C4-2B (cell line): ENCODE measurements at regions not wholly inside any gene's neighbourhood (a gene's known extent, or its start where the extent isn't known, plus 50 kb on each side); places are given as distances from the start of the nearest gene placed in this dataset.
"Not testable (repeated sequence)": the region's sequence is repeated elsewhere in the genome, so short reads cannot be mapped to it uniquely, and the experiment has no call there.

ENCODE experiments used
- H3K27ac ChIP-seq: fragments of 450-650 bp; 2 replicates; pipeline ENCODE4 v1.5.1; 2017
- ZFX ChIP-seq: fragments of 450-650 bp; IDR thresholded peaks from 2 replicates; pipeline ENCODE4 v1.6.1; 2017
- TF ChIP-seq, protein P1 (sequence below): fragments of 450-650 bp; conservative IDR thresholded peaks from 2 replicates; pipeline ENCODE4 v1.5.1; 2017; ENCODE audit warnings: mild to moderate bottlenecking

DNA sequence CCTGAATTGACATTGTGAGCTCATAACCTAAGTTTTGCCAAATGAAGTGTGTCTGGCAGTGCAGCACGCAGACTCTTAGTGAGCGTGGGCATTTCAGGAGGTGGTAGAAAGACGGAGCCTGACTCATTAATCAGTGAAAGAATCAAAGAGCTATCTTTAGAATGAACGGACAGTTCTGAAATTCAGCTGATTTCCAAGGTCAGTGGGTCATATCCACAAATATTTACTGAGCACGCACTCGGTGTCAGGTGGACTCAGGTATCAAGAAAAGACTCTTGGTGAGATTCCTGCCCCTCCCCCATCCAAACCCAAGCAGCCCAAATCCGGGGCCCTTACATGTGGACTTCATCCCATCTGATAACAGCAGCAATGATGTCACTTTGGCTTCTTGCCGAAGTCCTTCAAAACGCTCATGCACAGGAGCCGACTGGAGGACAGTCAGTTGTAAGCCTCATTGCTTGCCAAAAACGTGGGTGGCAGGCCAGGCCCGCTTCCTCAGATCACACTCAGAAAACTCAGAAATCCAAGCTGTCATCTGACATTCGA is 185.8 kb downstream of the HS3ST3A1 start:
- H3K27ac ChIP-seq = peak overlapping the region; percentile 44
- no peak for TF ChIP-seq ZFX

DNA sequence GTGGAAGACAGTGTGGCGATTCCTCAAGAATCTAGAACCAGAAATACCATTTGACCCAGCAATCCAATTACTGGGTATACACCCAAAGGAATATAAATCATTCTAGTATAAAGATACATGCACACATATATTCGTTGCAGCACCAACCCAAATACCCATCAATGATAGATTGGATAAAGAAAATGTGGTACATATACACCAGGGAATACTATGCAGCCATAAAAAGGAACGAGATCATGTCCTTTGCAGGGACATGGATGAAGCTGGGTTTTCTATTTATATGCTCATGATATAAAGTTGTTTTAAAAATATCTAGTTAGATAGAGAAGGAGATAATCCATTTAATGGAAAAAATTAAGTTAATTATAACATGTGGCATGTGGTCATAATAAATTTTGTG is 186.5 kb downstream of the HS3ST3A1 start:
- H3K27ac ChIP-seq = not testable (repeated sequence)

DNA sequence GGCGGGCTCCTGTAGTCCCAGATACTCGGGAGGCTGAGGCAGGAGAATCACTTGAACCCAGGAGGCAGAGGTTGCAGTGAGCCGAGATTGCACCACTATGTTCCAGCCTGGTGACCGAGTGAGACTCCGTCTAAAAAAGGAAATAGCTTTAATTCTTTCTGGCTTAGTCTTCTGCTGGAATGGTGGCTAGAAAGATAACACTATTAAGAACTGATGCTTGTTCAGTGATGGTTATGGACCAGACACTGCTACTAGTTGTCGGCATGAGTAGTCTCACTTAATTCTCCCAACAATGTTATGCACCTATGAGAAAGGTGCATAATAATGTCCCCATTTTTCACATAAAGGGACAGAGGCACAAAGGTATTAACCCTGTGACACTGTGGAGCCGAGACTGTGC is 188.7 kb downstream of the HS3ST3A1 start:
- TF ChIP-seq ZFX = no peak
- TF ChIP-seq, protein P1, sequence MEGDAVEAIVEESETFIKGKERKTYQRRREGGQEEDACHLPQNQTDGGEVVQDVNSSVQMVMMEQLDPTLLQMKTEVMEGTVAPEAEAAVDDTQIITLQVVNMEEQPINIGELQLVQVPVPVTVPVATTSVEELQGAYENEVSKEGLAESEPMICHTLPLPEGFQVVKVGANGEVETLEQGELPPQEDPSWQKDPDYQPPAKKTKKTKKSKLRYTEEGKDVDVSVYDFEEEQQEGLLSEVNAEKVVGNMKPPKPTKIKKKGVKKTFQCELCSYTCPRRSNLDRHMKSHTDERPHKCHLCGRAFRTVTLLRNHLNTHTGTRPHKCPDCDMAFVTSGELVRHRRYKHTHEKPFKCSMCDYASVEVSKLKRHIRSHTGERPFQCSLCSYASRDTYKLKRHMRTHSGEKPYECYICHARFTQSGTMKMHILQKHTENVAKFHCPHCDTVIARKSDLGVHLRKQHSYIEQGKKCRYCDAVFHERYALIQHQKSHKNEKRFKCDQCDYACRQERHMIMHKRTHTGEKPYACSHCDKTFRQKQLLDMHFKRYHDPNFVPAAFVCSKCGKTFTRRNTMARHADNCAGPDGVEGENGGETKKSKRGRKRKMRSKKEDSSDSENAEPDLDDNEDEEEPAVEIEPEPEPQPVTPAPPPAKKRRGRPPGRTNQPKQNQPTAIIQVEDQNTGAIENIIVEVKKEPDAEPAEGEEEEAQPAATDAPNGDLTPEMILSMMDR = no peak
- no peak overlapping the region for H3K27ac ChIP-seq

DNA sequence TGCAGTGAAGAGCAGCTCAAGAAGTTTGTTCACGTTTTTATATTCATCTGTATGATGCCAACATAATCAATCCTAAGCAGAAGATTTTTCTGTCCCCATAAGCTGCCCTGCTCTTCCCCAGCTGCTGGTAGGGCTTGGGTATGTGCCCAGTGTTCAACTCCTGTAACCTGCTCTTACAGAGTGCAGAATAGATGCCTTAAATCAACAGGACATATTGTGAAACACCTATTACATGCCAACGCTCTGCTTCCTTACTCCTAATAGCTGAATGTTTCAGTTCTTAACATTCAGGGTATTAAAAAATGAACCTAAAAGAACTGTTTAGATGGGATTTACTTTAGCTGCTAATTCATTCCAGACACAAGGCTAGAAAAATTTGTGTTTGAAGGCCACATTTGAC is 190.9 kb downstream of the HS3ST3A1 start:
- TF ChIP-seq, protein P1 = no peak
- TF ChIP-seq ZFX = no peak
- no peak overlapping the region for H3K27ac ChIP-seq

DNA sequence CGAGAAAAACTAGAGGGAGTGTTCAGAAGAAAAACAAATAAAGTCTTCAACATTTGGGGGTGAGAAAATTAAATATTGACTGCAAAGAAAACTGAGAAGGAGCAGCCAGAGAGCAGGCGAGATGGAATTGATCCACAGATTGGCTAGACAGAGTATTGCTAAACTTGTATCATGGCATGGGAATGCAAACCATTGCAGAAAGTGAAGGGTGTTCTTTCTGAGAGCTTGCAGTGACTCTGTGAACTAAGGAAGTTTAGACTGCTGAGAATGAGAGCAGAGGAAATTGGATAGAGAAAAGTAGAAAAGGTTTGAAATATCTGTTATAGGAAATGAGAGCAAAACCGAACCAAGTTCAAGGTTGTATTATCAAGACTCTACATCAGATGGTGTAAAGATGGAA is 191.5 kb downstream of the HS3ST3A1 start:
- TF ChIP-seq ZFX = no peak
- TF ChIP-seq, protein P1 = no peak
- no peak overlapping the region for H3K27ac ChIP-seq

DNA sequence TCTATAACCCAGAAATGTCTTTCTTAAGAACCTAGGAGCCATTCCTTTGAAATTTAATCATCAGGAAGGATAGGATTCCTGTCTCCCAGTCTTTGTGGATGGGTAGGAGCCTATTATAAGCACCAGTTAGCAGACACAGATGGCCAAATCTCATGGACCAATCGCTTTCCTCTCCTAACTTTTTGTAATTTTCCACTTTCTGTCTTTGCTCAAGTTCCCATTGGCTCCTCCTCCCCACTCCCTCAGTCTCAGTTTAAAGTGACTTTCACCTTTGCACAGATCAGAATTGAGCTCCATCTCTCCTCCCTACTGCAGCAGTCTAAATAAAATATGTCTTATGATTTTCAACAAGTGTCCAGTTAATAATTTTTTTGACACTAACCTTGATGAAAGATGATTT is 192.3 kb downstream of the HS3ST3A1 start:
- no peak for TF ChIP-seq ZFX
- TF ChIP-seq, protein P1 = no peak
- no peak overlapping the region for H3K27ac ChIP-seq

DNA sequence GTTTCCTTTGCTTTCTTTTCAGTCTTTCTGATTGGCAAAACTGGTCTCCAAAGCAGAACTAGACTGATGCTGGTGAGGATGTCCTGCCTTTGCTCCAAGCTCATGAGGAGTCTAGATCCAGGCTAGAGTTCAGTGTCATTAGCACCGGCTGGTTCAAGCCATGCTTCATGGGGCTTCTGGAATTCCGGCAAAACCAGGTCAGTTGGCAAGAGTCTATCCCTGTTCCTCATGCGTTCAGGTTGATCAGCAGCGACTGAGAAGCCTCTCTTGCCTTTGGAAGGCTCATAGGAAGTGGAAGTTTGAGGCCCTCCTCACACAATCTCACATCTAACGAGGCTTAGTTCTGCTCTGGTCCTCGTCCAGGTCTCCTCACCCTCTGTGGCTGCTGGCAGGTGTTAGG is 194.3 kb downstream of the HS3ST3A1 start:
- no peak for TF ChIP-seq ZFX
- TF ChIP-seq, protein P1 = no peak
- no peak overlapping the region for H3K27ac ChIP-seq

DNA sequence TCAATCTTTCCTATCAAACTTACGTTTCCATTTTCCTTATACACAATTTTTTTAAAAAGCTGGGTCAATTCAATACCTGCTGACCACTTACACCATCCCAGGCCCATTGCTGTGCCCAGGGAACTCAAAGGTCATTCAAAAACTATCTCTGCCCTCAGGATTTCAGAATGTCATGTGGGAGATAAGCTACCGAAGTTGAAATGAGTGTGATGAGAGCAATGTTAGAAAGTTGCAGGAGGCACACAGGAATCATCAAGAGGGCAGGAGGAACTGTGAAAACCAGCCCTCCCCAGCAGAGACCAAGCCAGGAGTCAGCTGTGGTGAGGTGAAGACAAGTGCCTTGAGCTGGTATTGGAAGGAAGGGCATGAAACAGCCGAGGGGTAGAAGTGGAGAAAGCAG is 195.9 kb downstream of the HS3ST3A1 start:
- H3K27ac ChIP-seq = no peak overlapping the region
- TF ChIP-seq, protein P1 = no peak
- TF ChIP-seq ZFX = no peak

DNA sequence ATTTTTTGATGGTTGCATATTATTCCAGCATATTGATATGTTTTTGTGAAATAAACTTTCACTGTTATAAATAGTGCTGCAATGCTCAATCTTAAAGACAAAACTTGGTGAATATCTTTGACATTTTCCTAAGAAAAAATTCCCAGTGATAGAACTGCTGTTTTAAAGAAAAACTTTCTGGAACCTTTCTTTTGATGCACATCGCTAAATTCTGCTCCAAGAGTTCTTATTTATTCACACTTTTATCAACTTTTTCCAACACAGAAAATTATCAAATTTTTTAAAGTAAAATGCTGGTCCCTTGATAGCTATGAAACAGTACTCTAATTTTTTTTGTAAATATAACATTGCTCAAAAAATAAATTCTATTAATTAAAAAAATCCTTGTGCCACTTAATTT is 196.6 kb downstream of the HS3ST3A1 start:
- no peak for TF ChIP-seq ZFX
- TF ChIP-seq, protein P1 = no peak
- H3K27ac ChIP-seq = no peak overlapping the region
